HG03442 (cell line): ENCODE measurements at regions not wholly inside any gene's neighbourhood (a gene's known extent, or its start where the extent isn't known, plus 50 kb on each side); places are given as distances from the start of the nearest gene placed in this dataset.
"Not testable (repeated sequence)": the region's sequence is repeated elsewhere in the genome, so short reads cannot be mapped to it uniquely, and the experiment has no call there.

Source experiments
- ATAC-seq: cut with Tn5 transposase; IDR thresholded peaks from one replicate; pipeline ENCODE4 v1.9.1; 2021; ENCODE audit warnings: mild to moderate bottlenecking, moderate library complexity; ENCODE audit not compliant: unreplicated experiment

DNA sequence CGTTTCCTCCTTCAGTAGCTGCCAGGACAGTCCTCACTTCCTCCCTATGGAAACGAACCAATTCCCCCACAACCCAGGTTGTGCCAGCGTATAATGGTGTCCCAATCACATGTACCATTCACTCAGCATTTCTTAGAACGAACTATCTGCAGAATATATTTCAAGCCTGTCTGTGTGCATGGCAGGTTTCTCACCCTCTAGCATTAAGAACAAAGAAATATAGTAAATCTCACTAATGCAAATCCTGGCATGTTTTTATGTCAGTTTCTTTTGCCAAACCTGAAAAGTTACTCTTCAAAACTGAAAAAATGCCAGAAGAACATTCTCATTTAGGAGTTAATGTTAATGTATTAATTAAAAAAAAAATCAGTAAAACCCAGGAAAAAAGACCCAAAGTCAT is 405.9 kb upstream of the KLF6 start:
- no peak for ATAC-seq

DNA sequence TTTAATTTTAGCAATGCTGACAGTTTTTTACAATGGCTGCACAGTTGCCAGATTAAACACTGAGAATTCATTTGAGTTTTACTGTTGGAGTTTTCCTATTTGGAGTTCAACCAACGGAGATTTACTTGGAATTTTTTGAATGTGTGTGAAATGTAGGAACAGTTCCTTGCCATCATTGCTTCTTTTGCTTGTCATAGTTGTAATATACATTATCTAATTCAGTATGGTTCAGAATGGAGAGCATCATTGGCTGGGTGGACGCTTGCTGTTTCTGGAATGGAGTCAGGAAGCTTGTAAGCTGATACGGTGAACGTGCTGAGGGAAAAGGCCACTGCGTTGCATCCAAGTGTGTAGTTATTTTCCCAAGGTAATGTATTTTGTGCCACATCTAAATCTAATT is 404.3 kb upstream of the KLF6 start:
- ATAC-seq = no peak

DNA sequence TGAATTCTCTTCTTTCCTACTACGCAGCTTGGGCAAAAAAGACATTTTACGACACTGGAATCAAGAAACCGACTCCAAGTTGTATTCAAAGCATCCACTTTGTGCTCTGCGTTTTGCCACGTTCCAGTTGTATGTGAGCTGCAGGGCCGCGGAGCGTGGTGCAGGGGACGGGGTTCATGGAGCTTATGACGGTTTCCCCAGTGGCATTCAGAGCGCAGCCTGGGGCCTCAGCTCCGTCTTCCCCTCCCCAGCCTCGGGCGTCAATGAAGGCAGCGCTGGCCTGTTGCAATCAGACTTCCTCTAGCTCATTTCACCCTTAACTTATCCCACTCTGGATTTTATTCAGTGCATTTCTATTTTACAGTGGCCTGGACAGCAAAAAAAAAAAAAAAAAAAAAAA is 403.4 kb upstream of the KLF6 start:
- no peak for ATAC-seq

DNA sequence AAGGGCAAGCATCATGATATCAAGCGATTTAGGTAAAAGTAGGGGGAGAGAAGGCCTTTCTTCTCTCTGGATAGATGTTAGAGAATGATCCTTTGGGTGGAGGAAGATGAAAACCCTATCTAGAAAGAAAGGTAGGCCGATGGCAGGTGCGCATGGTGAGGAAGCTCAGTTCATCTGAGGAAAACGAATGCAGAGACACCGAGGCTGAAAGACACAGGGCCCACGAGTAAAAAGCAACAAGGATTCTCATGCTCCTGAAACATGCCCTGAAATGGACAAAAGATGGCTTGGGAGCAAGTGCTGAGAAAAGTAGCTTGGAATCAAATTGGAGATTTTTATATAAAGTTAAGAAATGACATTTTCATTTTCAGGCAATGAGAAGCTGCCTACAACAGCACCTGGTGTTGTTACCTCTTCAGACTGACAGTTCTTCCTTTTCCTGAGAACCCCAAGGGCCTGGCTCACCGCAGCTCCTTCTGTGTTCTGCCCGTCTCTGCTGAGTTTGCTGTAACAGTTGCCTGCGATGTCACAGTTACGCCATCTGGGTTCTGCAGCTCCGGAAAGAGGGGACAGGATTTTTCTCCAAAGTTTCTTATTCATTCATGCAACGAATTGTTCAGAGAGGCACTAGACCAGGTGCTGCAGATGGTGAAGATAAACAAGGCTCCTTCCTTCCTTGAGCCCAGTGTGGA is 402.0 kb upstream of the KLF6 start:
- no peak for ATAC-seq

DNA sequence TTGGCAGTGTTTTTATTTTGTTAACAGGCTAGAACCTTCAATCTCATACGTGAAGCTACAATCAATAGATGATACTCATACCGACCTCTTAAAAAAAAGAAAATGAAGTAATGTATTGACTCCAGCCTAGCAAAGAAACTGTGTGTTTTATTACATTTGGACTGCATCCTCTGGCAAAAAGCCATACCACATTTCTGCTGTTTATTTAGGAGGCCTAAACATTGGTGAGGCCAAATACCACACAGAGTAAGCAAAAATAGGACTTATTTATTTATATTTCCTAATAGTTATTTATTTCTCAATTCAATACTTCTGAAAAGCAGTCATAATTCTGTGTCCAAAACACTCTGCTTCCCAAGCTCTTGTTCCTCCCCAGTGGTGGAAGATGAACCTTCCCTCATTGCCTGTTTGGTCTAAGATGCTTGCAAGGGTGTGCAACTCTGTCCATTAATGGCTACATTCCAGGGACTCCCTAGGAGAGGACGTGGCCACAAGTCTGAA is 398.8 kb upstream of the KLF6 start:
- ATAC-seq = no peak

DNA sequence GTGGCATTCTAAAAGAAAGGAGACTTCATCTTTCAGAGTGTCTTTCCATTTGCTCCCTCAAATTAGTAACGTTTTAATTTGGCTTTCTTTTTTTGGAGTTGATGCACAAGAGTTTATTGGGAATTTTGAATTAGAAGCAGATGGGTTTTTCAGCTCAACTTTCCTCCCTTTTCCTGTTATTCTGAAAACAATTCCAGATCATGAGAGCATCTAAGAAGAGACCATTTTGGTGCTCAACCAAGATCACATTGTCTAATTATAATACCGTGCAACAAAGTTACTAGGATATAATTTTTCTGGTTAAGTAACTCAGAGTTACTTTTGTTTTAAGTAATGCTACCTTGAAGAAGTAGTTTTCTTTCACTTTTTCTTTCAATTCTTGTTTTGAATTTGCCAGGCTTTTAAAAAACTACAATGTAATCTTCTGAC is 396.6 kb upstream of the KLF6 start:
- ATAC-seq = no peak

DNA sequence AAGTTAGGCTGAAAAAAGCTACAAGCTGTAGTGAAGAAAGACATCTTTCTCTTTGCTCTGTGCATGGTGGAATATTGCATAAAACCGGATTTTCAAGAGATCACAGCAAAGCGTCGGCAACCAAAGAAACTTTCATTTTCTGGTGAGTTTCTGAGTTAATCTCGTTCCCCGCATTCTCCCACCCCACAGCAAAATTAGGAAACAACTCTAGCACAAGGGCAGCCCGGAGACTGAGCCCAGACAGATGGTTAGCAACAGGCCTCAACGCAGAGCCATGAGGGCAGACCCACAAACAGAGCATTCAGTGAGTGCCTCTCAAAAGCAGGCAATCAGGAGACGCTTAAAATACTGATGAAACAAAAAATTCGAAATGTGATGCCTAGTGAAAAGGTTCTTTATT is 396.1 kb upstream of the KLF6 start:
- ATAC-seq = no peak

DNA sequence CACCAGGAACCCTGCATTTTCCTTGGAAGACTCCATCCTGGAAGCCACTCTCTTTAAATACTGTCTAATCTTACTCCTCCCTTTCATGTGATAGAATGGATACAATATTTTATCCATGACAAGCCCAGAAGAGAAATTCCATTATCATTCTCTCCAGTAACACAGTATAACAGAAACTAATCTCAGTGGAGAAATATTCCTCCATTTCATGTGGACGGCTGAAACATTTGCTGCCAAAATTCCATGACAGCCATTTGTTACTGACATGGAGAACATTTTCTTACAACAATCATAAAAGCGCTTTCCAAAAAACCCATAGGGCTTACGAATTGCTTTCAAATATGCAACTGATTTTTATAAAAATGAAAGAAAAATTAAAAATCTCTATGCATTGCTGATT is 392.8 kb upstream of the KLF6 start:
- no peak for ATAC-seq

DNA sequence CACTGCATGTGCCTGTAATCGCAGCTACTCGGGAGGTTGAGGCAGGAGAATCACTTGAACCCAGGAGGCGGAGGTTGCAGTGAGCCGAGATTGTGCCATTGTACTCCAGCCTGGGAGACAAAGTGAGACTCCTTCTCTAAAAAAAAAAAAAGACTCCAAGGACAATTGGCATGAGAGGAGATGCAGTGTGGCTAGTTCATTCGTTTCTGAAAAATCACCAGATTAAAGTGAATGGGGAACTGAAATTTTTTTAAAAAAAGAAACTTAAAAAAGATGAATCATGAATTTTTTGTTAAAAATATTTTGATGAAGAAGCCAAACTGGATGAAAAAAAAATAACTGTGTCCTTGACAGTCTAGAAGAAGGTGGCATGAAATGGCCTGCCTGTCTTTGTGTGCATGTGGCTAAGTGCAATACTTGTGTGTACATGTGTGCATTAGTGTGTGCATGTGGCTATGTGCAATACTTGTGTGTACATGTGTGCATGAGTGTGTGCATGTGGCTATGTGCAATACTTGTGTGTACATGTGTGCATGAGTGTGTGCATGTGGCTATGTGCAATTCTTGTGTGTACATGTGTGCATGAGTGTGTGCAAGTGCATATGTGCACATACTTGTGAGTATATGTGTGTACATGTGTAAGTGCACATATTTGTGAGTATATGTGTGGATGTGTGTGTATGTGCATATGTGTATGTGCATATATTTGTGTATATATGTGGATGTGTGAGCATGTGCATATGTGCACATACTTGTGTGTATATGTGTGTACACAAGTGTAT is 391.7 kb upstream of the KLF6 start:
- ATAC-seq = no peak

DNA sequence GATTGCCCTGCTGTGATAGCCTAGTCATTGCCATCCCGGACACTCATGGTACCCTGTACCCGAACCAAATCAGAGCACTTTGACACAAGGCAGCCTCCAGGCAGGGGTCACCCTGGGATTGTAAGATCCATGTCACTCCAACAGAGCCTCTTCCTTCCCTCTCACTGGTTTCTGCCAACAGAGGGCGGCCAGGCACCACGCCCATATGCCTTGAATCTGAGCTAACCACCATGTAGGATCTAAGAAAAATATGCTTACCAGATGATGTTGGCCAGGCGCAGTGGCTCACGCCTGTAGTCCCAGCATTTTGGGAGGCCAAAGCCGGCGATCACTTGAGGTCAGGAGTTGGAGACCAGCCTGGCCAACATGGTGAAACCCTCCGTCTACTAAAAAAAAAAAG is 389.2 kb upstream of the KLF6 start:
- no peak for ATAC-seq

DNA sequence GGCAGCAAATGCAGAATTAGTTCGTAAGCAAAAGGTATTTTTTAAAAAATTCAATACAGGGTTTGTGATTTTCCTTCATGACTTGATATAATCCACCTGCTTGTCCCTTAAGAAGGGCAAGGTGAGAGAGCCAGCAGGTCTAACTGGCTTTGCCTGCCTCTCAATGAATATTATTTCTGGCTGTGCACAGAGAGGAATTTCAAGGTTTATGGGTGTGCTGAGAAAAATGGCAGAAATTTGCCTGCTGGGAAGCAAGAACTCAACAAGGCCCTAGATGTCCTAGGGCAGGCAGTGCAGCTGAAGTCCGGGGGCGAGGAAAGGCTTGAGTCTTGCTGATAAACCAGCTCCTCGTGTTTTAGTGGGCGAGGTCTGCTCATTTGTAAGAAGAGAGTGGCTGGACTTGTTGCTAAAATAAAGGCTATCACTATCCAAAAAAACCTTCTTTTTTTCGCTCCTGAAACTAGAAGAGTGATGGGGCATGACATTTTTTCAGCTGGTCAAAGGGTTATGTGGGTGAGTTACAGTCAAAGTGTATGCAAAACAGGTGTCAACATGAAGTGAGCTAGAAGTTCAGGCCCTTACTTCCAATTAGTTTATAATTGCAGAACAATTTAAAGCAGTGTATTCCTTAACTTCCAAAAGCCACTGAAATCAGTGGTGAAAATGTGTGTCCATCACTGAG is 385.8 kb upstream of the KLF6 start:
- no peak for ATAC-seq

DNA sequence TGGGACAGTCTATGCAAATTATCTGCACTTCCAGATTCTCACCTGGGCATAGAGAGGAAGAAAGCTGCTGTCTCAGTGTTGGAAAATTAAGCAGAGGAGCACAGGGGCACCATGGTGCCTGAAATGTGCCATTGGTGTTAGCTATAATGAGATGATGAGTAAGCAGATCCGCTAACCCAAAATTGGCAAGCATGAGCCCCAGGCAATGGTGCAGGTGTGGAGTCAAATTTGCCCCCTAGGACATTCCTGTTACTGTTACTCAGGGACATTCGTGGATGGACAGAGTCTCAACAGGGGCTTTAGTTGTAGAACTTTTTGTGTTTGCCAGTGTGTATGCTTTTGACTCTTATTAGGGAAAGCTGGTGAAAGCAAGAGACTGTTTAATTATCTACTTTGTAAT is 385.2 kb upstream of the KLF6 start:
- ATAC-seq = no peak

DNA sequence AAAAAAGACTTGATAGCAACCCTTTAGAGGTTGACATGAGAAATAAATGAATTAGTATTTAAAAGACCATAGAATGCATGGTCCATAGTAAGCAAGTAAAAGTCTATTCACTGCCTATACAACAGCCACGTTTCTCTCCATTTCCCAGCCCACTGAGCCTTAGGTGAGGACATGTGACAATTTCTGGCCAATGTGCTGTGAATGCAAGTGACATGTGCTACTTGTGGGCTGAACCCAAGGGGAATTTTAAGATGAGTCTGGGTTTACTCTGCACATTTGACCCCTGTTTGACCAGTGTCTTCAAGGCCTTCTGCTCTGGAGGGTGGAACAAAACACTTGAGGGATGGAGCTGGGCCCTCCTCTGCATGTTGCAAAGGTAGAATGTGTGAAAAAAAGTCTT is 384.4 kb upstream of the KLF6 start:
- ATAC-seq = no peak

DNA sequence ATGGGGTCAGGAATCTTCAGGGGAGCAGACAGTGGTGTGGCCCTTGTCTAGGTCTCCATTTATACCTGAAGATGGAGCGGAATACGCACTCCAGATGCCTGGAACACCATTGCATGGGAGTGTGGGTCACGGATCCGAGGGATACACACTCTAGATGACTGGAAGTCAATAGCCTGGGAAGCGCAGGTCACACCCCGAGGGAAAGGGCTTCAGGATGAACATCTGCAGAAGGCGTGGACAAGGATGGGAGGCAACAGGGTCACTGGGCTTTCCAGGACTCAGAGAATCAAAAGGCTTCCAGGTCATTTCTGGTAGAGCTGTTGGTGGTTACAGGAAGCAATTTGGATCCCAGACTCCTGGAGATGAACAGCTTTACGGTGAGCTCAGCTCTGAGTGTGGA is 382.2 kb upstream of the KLF6 start:
- no peak for ATAC-seq

DNA sequence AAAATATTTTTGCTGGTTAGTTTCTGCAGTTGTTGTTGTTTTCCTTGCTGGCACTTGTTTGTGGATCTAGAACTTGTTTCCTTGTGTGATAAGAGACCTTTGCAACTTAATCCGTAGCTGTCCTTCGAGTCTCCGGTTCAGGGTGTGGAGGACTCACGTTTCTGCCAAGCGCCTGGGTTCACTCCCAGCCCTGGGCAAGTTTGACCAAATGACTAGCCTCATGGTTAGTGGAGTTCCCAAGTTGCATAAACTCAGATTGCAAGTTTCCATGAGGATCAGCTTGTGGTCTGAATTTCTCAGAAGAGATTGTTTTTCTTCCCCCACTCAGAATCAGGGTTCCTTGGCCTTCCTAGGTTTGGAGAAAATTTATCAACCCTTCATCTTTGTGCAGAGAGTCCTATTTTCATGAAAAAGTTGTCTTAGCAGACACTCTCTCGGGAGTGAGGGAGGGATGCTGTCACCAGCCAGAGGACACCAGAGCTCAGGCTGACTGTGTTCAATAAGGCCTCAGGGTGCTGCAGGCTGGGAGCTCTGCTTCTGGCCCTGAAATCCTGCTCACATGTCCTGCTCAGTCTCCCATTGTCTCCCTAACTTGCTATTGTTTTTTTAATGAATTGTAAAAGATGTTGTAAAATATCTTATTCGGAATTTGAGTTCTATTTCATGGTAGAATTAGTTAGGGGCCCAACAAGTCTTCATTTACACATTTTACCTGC is 377.7 kb upstream of the KLF6 start:
- no peak for ATAC-seq

DNA sequence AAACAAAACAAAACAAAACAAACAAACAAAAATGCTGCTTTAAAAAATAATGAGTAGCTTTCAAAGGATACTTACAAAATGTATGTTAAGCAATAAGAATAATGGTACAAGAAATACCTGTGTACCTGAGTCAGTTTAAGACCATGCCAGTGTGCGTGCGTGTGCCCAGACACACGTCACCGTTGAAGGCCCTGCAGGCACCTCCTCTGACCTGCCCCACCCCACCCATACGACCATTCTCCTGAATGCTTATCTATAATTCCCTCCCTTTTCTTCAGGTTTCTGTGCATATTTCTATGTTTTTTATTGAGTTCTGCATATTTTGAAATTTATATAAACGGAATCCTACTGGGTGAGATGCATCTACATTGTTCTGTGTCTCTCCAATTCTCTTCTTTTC is 374.2 kb upstream of the KLF6 start:
- ATAC-seq = no peak

DNA sequence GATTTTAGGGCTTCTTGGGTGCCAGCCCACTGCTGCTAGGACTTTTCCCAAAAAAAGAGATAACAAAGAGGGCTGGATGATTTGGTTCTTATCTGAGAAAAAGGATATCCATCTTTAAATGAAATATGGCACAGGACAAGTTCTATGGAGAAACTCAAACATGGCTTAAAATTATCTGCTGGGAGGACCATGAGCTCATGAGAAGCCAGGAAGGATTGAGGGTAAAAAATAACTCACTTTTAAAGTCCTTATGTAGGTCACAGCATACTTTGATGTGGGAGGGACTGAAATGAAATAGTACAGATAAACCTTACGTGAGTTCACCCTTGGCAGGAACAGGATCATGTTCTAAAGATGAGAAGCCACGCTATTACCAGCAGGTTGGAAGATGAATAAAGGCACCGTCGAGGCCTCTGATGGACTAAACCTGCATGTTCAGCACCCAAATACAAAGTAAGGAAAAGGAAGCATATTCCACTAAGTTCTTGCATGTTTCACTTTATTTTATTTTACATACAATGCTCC is 369.2 kb upstream of the KLF6 start:
- ATAC-seq = no peak

DNA sequence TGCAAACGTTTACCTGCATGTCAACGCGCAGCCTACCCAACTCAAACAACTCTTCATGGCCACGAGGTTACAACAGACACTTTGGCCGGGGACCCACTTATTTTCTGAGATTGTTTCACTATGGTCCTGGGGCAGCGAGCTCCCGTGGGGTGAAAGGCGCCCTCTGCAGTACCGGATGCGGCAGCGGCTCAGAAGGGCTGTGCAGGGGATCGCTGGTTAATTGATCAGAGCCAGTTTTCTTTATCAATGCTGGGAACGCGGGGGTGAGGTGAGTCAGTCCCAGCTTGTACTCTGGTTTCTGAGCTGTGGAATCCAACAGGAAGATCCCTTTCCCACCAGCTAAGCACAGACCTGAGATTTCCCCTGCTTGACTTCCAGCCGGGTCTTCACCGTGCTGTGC is 366.5 kb upstream of the KLF6 start:
- ATAC-seq = no peak

DNA sequence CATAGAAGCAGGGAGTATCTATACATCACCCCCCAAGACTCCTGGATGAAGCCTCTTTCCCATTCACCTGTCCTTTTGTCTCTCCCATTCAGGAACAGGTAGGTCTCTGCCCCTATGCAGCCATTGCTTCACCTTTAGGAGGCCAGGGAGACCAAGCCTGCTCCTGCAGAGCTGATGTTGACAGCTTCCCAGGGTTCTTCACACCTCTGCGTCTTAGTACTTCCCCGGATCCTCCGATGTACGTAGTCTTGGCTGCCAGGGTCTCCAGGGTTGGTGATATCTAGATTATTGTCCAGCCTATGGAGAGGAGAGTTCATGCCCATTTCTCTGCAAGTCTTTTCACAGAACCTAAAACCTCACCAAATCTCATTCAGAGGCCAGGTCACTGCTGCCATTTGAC is 365.7 kb upstream of the KLF6 start:
- ATAC-seq = no peak

DNA sequence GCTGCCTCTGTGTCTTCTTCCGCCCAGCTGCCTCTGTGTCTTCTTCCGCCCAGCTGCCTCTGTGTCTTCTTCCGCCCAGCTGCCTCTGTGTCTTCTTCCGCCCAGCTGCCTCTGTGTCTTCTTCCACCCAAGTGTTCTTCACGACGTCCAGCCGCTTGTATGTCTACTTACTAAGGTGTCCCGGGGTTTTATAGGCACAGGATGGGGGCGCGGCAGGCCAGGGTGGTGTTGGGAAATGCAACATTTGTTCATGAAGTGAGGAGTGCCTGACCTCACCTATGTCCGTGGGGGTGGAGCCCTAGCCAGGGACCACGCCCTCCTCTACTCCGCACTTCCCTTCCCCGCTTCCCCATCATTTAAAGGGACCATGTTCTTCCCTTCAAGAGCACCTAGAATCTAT is 364.5 kb upstream of the KLF6 start:
- ATAC-seq = not testable (repeated sequence)

DNA sequence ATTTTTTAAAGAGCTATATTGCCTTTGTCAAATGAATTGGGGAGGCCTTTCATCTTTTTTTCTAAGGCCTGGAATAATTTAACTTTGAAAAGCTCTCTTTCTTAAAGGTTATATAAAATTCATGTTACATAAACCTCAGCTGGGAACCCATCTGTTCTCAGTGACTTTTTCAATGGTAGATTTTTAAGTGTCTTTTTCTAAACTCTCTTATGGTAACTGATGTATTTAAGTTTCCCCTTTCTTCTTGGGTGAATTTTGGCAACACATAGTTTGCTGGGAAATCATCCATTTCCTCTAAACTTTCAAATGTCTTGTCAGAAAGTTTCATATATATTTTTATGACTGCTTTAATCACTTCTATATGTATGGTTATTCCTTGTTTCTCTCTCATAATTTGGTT is 362.2 kb upstream of the KLF6 start:
- ATAC-seq = no peak
